Nephron (organoid): ENCODE measurements at regions not wholly inside any gene's neighbourhood (a gene's known extent, or its start where the extent isn't known, plus 50 kb on each side); places are given as distances from the start of the nearest gene placed in this dataset.

Experiments used
- H3K27ac Mint-ChIP-seq, 3 experiments: 2 replicates each; pipeline ENCODE4 v1.8.0; 2020; ENCODE audit warnings: mixed read lengths in 3 of 3, mild to moderate bottlenecking in 2 of 3, moderate library complexity in 1 of 3
- H3K27me3 Mint-ChIP-seq: 2 replicates; pipeline ENCODE4 v1.8.0; 2021; ENCODE audit warnings: low read depth, mild to moderate bottlenecking, moderate library complexity, mixed read lengths
- H3K36me3 Mint-ChIP-seq: 2 replicates; pipeline ENCODE4 v1.8.0; 2020; ENCODE audit warnings: low read depth, mixed read lengths
- H3K4me1 Mint-ChIP-seq: 2 replicates; pipeline ENCODE4 v1.8.0; 2020; ENCODE audit warnings: mixed read lengths
- H3K4me3 Mint-ChIP-seq, 3 experiments: 2 replicates each; pipeline ENCODE4 v1.8.0; 2020; ENCODE audit warnings: mild to moderate bottlenecking in 3 of 3, mixed read lengths in 3 of 3, moderate library complexity in 2 of 3
- H3K9me3 Mint-ChIP-seq: 2 replicates; pipeline ENCODE4 v1.8.0; 2020; ENCODE audit warnings: mixed read lengths
- CTCF ChIP-seq, 3 experiments: fragments of 200-600 bp; sonication (generic); IDR thresholded peaks; one replicate each; pipeline ENCODE4 v1.5.0; 2021; ENCODE audit warnings: antibody characterized with exemption in 3 of 3; ENCODE audit not compliant: unreplicated experiment in 3 of 3

- H3K27ac Mint-ChIP-seq, result no peak overlapping the region
- H3K36me3 Mint-ChIP-seq, result no peaks in the 10 kb centered on the region
- no peaks in the 10 kb centered on the region for H3K4me1 Mint-ChIP-seq
- peaks cover 14% of the 10 kb centered on the region for H3K9me3 Mint-ChIP-seq
- H3K4me3 Mint-ChIP-seq, result no peak overlapping the region
- peaks cover 10% of the 10 kb centered on the region for H3K27me3 Mint-ChIP-seq
- TF ChIP-seq CTCF (IDR thresholded peaks at IDR 0.05; ENCODE audit: unreplicated experiment in 3 of 3), result no peak
Observed at GRCh38 chr2:5254791-5255332, 437.3 kb upstream of the SOX11 start.

GRCh38 chr2:5263291-5263690 lies 428.9 kb upstream of the SOX11 start:
- TF ChIP-seq CTCF (IDR thresholded peaks at IDR 0.05; ENCODE audit: unreplicated experiment in 3 of 3), result no peak
- no peaks in the 10 kb centered on the region for H3K36me3 Mint-ChIP-seq
- H3K4me1 Mint-ChIP-seq, result peaks cover 3% of the 10 kb centered on the region
- H3K27me3 Mint-ChIP-seq, result peaks cover 7% of the 10 kb centered on the region
- H3K9me3 Mint-ChIP-seq, result peaks cover 14% of the 10 kb centered on the region
- no peak overlapping the region for H3K27ac Mint-ChIP-seq
- no peak overlapping the region for H3K4me3 Mint-ChIP-seq

GRCh38 chr2:5264361-5264760 lies 427.8 kb upstream of the SOX11 start:
- TF ChIP-seq CTCF (IDR thresholded peaks at IDR 0.05; ENCODE audit: unreplicated experiment in 3 of 3), result no peak
- Mint-ChIP-seq H3K27ac (no peak overlapping the region), H3K9me3 (peaks cover 9% of the 10 kb centered on the region), H3K4me3 (no peak overlapping the region), H3K4me1 (peaks cover 3% of the 10 kb centered on the region), H3K36me3 (no peaks in the 10 kb centered on the region), H3K27me3 (peaks cover 4% of the 10 kb centered on the region)

GRCh38 chr2:5285061-5285460 lies 407.1 kb upstream of the SOX11 start:
- H3K27me3 Mint-ChIP-seq, result peaks cover 3% of the 10 kb centered on the region
- H3K36me3 Mint-ChIP-seq, result no peaks in the 10 kb centered on the region
- H3K27ac Mint-ChIP-seq, result no peak overlapping the region
- peaks cover 5% of the 10 kb centered on the region for H3K4me1 Mint-ChIP-seq
- no peaks in the 10 kb centered on the region for H3K9me3 Mint-ChIP-seq
- TF ChIP-seq CTCF (IDR thresholded peaks at IDR 0.05; ENCODE audit: unreplicated experiment in 3 of 3), result no peak
- no peak overlapping the region for H3K4me3 Mint-ChIP-seq

GRCh38 chr2:5285872-5286769 lies 406.1 kb upstream of the SOX11 start:
- Mint-ChIP-seq H3K27me3 (peaks cover 3% of the 10 kb centered on the region), H3K4me3 (no peak overlapping the region), H3K4me1 (peaks cover 5% of the 10 kb centered on the region), H3K27ac (no peak overlapping the region), H3K9me3 (no peaks in the 10 kb centered on the region), H3K36me3 (no peaks in the 10 kb centered on the region)
- no peak for TF ChIP-seq CTCF (IDR thresholded peaks at IDR 0.05; ENCODE audit: unreplicated experiment in 3 of 3)
